A549 (cell line): ENCODE measurements at regions not wholly inside any gene's neighbourhood (a gene's known extent, or its start where the extent isn't known, plus 50 kb on each side); places are given as distances from the start of the nearest gene placed in this dataset.

ENCODE experiments used
- ATAC-seq, 2 experiments: fragments of 200-7000 bp in 1 of 2; fragments of >200 bp in 1 of 2; cut with Nextera tagmentation in 1 of 2; cut with Tn5 transposase in 1 of 2; 3 replicates each; pipeline versions ENCODE4 v1.8.0 to v1.9.1; 2018 to 2020; ENCODE audit warnings: mild to moderate bottlenecking in 1 of 2, moderate library complexity in 1 of 2
- CTCF ChIA-PET: fragments of 300-600 bp; sonication (Branson Sonifier 250); formaldehyde crosslinking; extraction: SDS; loops from one replicate; lab custom pipeline; 2021; ENCODE audit warnings: antibody characterized with exemption, inconsistent platforms; lab: Yijun Ruan, JAX
- POLR2A ChIA-PET: fragments of 350-600 bp; formaldehyde crosslinking; extraction: SDS; loops from one replicate; lab custom pipeline; 2021; ENCODE audit warnings: antibody characterized with exemption, inconsistent platforms; lab: Yijun Ruan, JAX
- DNase-seq, 2 experiments: peaks; one replicate each; pipeline versions ENCODE4 v3.0.0 to v3.0.0-alpha.2; 2011 to 2016; ENCODE audit warnings: low read depth in 1 of 2, low spot score in 1 of 2
- FAIRE-seq: peaks from 2 replicates; lab custom pipeline; 2011; peaks lifted over from hg19 to GRCh38; lab: Jason Lieb, UNC
- H3K27ac ChIP-seq, 2 experiments: fragments of >200 bp; sonication (Bioruptor Twin); formaldehyde crosslinking; 3 replicates each; pipeline ENCODE4 v1.5.1; 2016 to 2017
- H3K4me1 ChIP-seq: fragments of >200 bp; sonication (Bioruptor Twin); formaldehyde crosslinking; 3 replicates; pipeline ENCODE4 v1.6.1; 2016
- H3K4me2 ChIP-seq: fragments of >200 bp; sonication (Bioruptor Twin); formaldehyde crosslinking; 3 replicates; pipeline ENCODE4 v1.6.1; 2016
- H3K4me3 ChIP-seq: fragments of >200 bp; sonication (Bioruptor Twin); formaldehyde crosslinking; 3 replicates; pipeline ENCODE4 v1.5.1; 2016
- H3K9me3 ChIP-seq: fragments of >200 bp; sonication (Bioruptor Twin); formaldehyde crosslinking; 3 replicates; pipeline ENCODE4 v1.6.1; 2016
- BHLHE40 ChIP-seq: IDR thresholded peaks from 2 replicates; pipeline ENCODE4 v1.6.1; 2012; ENCODE audit warnings: low read depth, low read length, inconsistent platforms
- CBX2 ChIP-seq: fragments of 200-600 bp; sonication (generic); IDR thresholded peaks from 2 replicates; pipeline ENCODE4 v1.6.1; 2016; ENCODE audit warnings: low read depth, mild to moderate bottlenecking, borderline replicate concordance
- ELK1 ChIP-seq: fragments of 150-350 bp; IDR thresholded peaks from 2 replicates; pipeline ENCODE4 v1.6.1; 2014; ENCODE audit warnings: low read depth, mild to moderate bottlenecking, low read length
- ESRRA ChIP-seq: fragments of 150-350 bp; IDR thresholded peaks from 2 replicates; pipeline ENCODE4 v1.6.1; 2014; ENCODE audit warnings: mild to moderate bottlenecking, low read length, borderline replicate concordance
- FOSL2 ChIP-seq, 2 experiments: fragments of 450-650 bp in 1 of 2; fragments of >200 bp in 1 of 2; sonication (Bioruptor Twin) in 1 of 2; formaldehyde crosslinking; IDR thresholded peaks; 2 replicates each; pipeline versions ENCODE4 v1.5.0 to v1.6.1; 2016 to 2020; ENCODE audit warnings: mild to moderate bottlenecking in 1 of 2, moderate library complexity in 1 of 2
- FOXS1 ChIP-seq: fragments of 250-450 bp; sonication (Bioruptor Pico); IDR thresholded peaks from 2 replicates; pipeline ENCODE4 v1.5.0; 2020; ENCODE audit warnings: mild to moderate bottlenecking, moderate library complexity
- HEYL ChIP-seq: fragments of 250-450 bp; sonication (Bioruptor Pico); IDR thresholded peaks from 2 replicates; pipeline ENCODE4 v1.8.0; 2021; ENCODE audit warnings: mild to moderate bottlenecking, moderate library complexity
- NFE2L2 ChIP-seq: fragments of 150-350 bp; conservative IDR thresholded peaks from 2 replicates; pipeline ENCODE4 v1.6.1; 2014; ENCODE audit warnings: low read length
- NPAS2 ChIP-seq: fragments of 250-450 bp; sonication (Bioruptor Pico); IDR thresholded peaks from 2 replicates; pipeline ENCODE4 v1.8.0; 2022; ENCODE audit warnings: mild to moderate bottlenecking, moderate library complexity, borderline replicate concordance
- PBX3 ChIP-seq: IDR thresholded peaks from 2 replicates; pipeline ENCODE4 v1.6.1; 2012
- POLR2AphosphoS2 ChIP-seq: conservative IDR thresholded peaks from 2 replicates; pipeline ENCODE4 v1.6.1; 2012; ENCODE audit warnings: low read length, improper control_type of control experiment, inconsistent platforms
- SREBF2 ChIP-seq: fragments of 450-650 bp; IDR thresholded peaks from 2 replicates; pipeline ENCODE4 v1.6.1; 2014; ENCODE audit warnings: mild to moderate bottlenecking, moderate library complexity
- TFCP2L1 ChIP-seq: fragments of 250-450 bp; sonication (Bioruptor Pico); IDR thresholded peaks from 2 replicates; pipeline ENCODE4 v1.5.0; 2021; ENCODE audit warnings: mild to moderate bottlenecking
- ZC3H11A ChIP-seq: fragments of 450-650 bp; IDR thresholded peaks from 2 replicates; pipeline ENCODE4 v1.6.1; 2014; ENCODE audit warnings: antibody characterized with exemption, mild to moderate bottlenecking
- ZSCAN20 ChIP-seq: fragments of 250-450 bp; sonication (Bioruptor Pico); IDR thresholded peaks from 2 replicates; pipeline ENCODE4 v1.8.0; 2022; ENCODE audit warnings: mild to moderate bottlenecking, moderate library complexity
- WGBS: methylation state at CpG from one replicate; pipeline ENCODE4 v1.1.6; 2017; ENCODE audit errors: missing lambda C conversion rate; 5-methylcytosine and 5-hydroxymethylcytosine counted together
- TF ChIP-seq, protein P1 (sequence below): IDR thresholded peaks from 2 replicates; pipeline ENCODE4 v1.6.1; 2012
- TF ChIP-seq, protein P2 (sequence below): fragments of >200 bp; sonication (Bioruptor Twin); formaldehyde crosslinking; IDR thresholded peaks from 3 replicates; pipeline ENCODE4 v1.5.1; 2016
- TF ChIP-seq, protein P3 (sequence below): IDR thresholded peaks from 2 replicates; pipeline ENCODE4 v1.6.1; 2012; ENCODE audit warnings: low read depth, borderline replicate concordance

DNA sequence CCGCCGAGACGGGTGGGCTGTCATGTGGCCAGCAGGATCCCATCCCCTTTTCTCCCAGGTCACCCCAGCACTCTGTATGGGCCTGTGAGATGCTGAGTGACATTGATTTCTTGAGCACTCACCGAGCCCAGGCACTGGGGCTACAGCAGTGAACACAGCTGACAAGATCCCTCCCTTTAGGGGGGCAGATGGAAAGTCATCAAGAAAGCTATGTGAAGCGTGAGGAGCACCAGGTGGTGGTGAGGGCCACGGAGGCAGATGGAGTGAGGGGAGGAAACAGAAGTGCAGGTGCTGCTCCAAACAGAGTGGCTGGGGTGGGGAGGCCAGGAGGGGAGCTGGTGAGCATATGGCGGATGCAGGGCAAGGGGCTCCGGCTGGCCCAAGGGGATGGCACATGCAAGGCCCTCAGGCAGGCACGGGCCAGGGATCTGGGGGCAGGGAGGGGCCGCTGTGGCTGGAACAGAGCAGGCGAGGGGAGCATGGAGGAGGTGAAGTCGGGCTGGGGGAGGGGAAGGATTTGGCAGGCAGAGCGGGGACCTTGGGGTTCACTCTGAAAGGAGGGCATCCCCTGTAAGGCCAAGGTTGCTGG, 184.0 kb downstream of the BMP7 start:
- TF ChIP-seq HEYL (no peak), BHLHE40 (no peak), POLR2AphosphoS2 (no peak), CBX2 (no peak), FOSL2 (IDR thresholded peaks at IDR 0.05) (no peak), FOSL2 (CRISPR knock-in tag; IDR thresholded peaks at IDR 0.05) (no peak), ZC3H11A (no peak)
- TF ChIP-seq, protein P1, sequence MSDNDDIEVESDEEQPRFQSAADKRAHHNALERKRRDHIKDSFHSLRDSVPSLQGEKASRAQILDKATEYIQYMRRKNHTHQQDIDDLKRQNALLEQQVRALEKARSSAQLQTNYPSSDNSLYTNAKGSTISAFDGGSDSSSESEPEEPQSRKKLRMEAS = no peak
- 45% methylated on average over 10 of the region's 13 CpGs for WGBS
- Histone ChIP-seq H3K27ac (no peak overlapping the region), H3K9me3 (peaks cover 29% of the 10 kb centered on the region), H3K4me3 (no peak overlapping the region), H3K4me2 (no peak overlapping the region), H3K4me1 (no peaks in the 10 kb centered on the region)
- no peak for FAIRE-seq
- POLR2A ChIA-PET = no interaction called here
- CTCF ChIA-PET = interaction anchor here (0.6 to 4.4 kb wide), 5 partner anchors 9 to 532 kb away, joined by 3 to 22 read pairs (median 10); no protein-coding TSS in a partner anchor
- DNase-seq = no peak
- ATAC-seq = no peak

DNA sequence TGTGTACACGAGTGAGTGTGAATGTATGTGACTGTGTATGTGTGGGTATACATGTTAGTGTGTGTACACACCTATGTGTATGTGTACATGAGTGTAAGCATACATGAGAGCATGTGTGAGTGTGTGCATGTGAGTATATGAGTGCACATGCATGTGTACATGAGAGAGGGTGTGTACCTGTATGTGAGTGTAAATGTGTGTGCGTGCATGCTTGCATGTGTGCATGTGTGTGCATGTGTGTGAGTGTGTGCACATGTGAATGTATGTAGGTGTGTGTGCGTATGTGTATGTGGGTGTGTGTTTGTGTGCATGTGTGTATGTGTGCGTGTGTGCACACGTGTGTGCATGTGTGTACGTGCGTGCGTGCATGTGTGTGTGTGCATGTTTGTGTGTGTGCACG, 183.4 kb downstream of the BMP7 start:
- no peak overlapping the region for H3K4me3 ChIP-seq
- no peak overlapping the region for H3K27ac ChIP-seq
- H3K4me1 ChIP-seq = no peaks in the 10 kb centered on the region
- peaks cover 23% of the 10 kb centered on the region for H3K9me3 ChIP-seq
- TF ChIP-seq ESRRA (no peak), ZSCAN20 (CRISPR knock-in tag) (no peak), SREBF2 (no peak), ZC3H11A (no peak), TFCP2L1 (CRISPR knock-in tag) (no peak), CBX2 (no peak), NPAS2 (no peak), FOXS1 (CRISPR knock-in tag) (no peak), NFE2L2 (no peak), ELK1 (no peak), HEYL (no peak)
- DNase-seq = no peak
- 64% methylated on average over 9 of the region's 9 CpGs for WGBS
- POLR2A ChIA-PET = no interaction called here
- FAIRE-seq = no peak
- CTCF ChIA-PET = interaction anchor here (0.6 to 6.0 kb wide), 4 partner anchors 68 to 533 kb away, joined by 3 to 66 read pairs (median 6); no protein-coding TSS in a partner anchor
- no peak overlapping the region for H3K4me2 ChIP-seq
- ATAC-seq = no peak

- H3K27ac ChIP-seq = no peak overlapping the region
- ChIA-PET POLR2A (no interaction called here), CTCF (interaction anchor here (0.6 to 6.0 kb wide), 8 partner anchors 9 to 539 kb away, joined by 3 to 66 read pairs (median 4); no protein-coding TSS in a partner anchor)
- H3K4me3 ChIP-seq = no peak overlapping the region
- no peak for ATAC-seq
- TF ChIP-seq ESRRA (no peak), PBX3 (no peak)
- TF ChIP-seq, protein P2, sequence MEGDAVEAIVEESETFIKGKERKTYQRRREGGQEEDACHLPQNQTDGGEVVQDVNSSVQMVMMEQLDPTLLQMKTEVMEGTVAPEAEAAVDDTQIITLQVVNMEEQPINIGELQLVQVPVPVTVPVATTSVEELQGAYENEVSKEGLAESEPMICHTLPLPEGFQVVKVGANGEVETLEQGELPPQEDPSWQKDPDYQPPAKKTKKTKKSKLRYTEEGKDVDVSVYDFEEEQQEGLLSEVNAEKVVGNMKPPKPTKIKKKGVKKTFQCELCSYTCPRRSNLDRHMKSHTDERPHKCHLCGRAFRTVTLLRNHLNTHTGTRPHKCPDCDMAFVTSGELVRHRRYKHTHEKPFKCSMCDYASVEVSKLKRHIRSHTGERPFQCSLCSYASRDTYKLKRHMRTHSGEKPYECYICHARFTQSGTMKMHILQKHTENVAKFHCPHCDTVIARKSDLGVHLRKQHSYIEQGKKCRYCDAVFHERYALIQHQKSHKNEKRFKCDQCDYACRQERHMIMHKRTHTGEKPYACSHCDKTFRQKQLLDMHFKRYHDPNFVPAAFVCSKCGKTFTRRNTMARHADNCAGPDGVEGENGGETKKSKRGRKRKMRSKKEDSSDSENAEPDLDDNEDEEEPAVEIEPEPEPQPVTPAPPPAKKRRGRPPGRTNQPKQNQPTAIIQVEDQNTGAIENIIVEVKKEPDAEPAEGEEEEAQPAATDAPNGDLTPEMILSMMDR = no peak
- TF ChIP-seq, protein P3, sequence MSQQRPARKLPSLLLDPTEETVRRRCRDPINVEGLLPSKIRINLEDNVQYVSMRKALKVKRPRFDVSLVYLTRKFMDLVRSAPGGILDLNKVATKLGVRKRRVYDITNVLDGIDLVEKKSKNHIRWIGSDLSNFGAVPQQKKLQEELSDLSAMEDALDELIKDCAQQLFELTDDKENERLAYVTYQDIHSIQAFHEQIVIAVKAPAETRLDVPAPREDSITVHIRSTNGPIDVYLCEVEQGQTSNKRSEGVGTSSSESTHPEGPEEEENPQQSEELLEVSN = no peak
- no peak overlapping the region for H3K4me2 ChIP-seq
- H3K9me3 ChIP-seq = no peaks in the 10 kb centered on the region
- 57% methylated on average over 8 of the region's 8 CpGs for WGBS
- no peaks in the 10 kb centered on the region for H3K4me1 ChIP-seq
- no peak for DNase-seq
- FAIRE-seq = no peak
Measured at GRCh38 chr20:57086066-57086465, 180.4 kb downstream of the BMP7 start.
